HL-60 (cell line): ENCODE measurements at regions not wholly inside any gene's neighbourhood (a gene's known extent, or its start where the extent isn't known, plus 50 kb on each side); places are given as distances from the start of the nearest gene placed in this dataset.

Source experiments
- DNase-seq, 2 experiments: peaks; one replicate each; pipeline ENCODE4 v3.0.0-alpha.2; 2010 to 2020; ENCODE audit warnings: low read depth in 1 of 2, low spot score in 1 of 2
- H3K27ac ChIP-seq: fragments of 250-450 bp; sonication (Bioruptor Pico); replicated peaks from 2 replicates; pipeline ENCODE4 v1.5.1; 2020; ENCODE audit warnings: mild to moderate bottlenecking, moderate library complexity
- H3K27me3 ChIP-seq: fragments of 250-450 bp; sonication (Bioruptor Pico); 2 replicates; pipeline ENCODE4 v1.5.1; 2021; ENCODE audit warnings: mild to moderate bottlenecking, moderate library complexity; ENCODE audit not compliant: insufficient read depth, poor library complexity, severe bottlenecking
- H3K4me3 ChIP-seq: replicated peaks from 2 replicates; pipeline ENCODE4 v1.5.1; 2011; ENCODE audit warnings: mild to moderate bottlenecking, control low read depth, low read length; ENCODE audit not compliant: insufficient read depth
- CTCF ChIP-seq: IDR thresholded peaks from one replicate; pipeline ENCODE4 v1.5.1; 2011; ENCODE audit warnings: low read length, control low read depth, inconsistent platforms; ENCODE audit not compliant: insufficient read depth
- GABPA ChIP-seq: IDR thresholded peaks from 2 replicates; pipeline ENCODE4 v1.6.1; 2012; ENCODE audit warnings: low read depth
- POLR2AphosphoS5 ChIP-seq: IDR thresholded peaks from 2 replicates; pipeline ENCODE4 v1.6.1; 2012; ENCODE audit warnings: low read depth
- REST ChIP-seq: IDR thresholded peaks from 2 replicates; pipeline ENCODE4 v1.6.1; 2012; ENCODE audit warnings: low read depth; ENCODE audit not compliant: insufficient replicate concordance
- SPI1 ChIP-seq: IDR thresholded peaks from 2 replicates; pipeline ENCODE4 v1.6.1; 2012; ENCODE audit warnings: low read depth, mild to moderate bottlenecking, borderline replicate concordance

GRCh38 chr21:17139696-17140095 is 373.1 kb upstream of the CXADR start:
- TF ChIP-seq GABPA (no peak), SPI1 (no peak), POLR2AphosphoS5 (no peak), REST (no peak), CTCF (no peak)
- H3K4me3 ChIP-seq = peak overlapping the region; percentile 20
- no peak overlapping the region for H3K27ac ChIP-seq
- no peaks in the 10 kb centered on the region for H3K27me3 ChIP-seq
- DNase-seq = peak in 1 of 2 experiments; percentile 2

- Histone ChIP-seq H3K27ac (no peak overlapping the region), H3K4me3 (no peak overlapping the region), H3K27me3 (no peaks in the 10 kb centered on the region)
- TF ChIP-seq GABPA = no peak
- no peak for TF ChIP-seq CTCF
- no peak for TF ChIP-seq SPI1
- TF ChIP-seq REST = no peak
- no peak for DNase-seq
These were observed 366.4 kb upstream of the CXADR start for GRCh38 chr21:17146426-17146825.

GRCh38 chr21:17159697-17160096 is 353.1 kb upstream of the CXADR start:
- no peak for DNase-seq
- Histone ChIP-seq H3K27me3 (no peaks in the 10 kb centered on the region), H3K4me3 (no peak overlapping the region), H3K27ac (no peak overlapping the region)
- TF ChIP-seq CTCF = no peak
- TF ChIP-seq REST = no peak
- TF ChIP-seq POLR2AphosphoS5 = no peak
- TF ChIP-seq SPI1 = no peak
- no peak for TF ChIP-seq GABPA
